ENCODE measurements at regions not wholly inside any gene's neighbourhood (a gene's known extent, or its start where the extent isn't known, plus 50 kb on each side); places are given as distances from the start of the nearest gene placed in this dataset.
"Not testable (repeated sequence)": the region's sequence is repeated elsewhere in the genome, so short reads cannot be mapped to it uniquely, and the experiment has no call there.

- no peak for FAIRE-seq
Observed at GRCh38 chr6:134632024-134632423, 314.1 kb upstream of the SGK1 start.

- no peak for FAIRE-seq
Observed at GRCh38 chr6:134631398-134631924, 313.5 kb upstream of the SGK1 start.

GRCh38 chr6:134630508-134631121 lies 312.7 kb upstream of the SGK1 start:
- FAIRE-seq: no peak

- no peak for FAIRE-seq
Observed at GRCh38 chr6:134628154-134628553, 310.2 kb upstream of the SGK1 start.

- FAIRE-seq: no peak
Observed at GRCh38 chr6:134627707-134628106, 309.8 kb upstream of the SGK1 start.

- FAIRE-seq: no peak
Observed at GRCh38 chr6:134626589-134626988, 308.7 kb upstream of the SGK1 start.

- FAIRE-seq: no peak
Observed at GRCh38 chr6:134626086-134626485, 308.2 kb upstream of the SGK1 start.

- no peak for FAIRE-seq
Observed at GRCh38 chr6:134624781-134625180, 306.9 kb upstream of the SGK1 start.

GRCh38 chr6:134623401-134623800 lies 305.5 kb upstream of the SGK1 start:
- FAIRE-seq: no peak

- FAIRE-seq: no peak
Observed at GRCh38 chr6:134622382-134623173, 304.7 kb upstream of the SGK1 start.

- FAIRE-seq: no peak
Observed at GRCh38 chr6:134621858-134622257, 303.9 kb upstream of the SGK1 start.

GRCh38 chr6:134619789-134620188 lies 301.9 kb upstream of the SGK1 start:
- FAIRE-seq: no peak

- FAIRE-seq: no peak
Observed at GRCh38 chr6:134619077-134619476, 301.2 kb upstream of the SGK1 start.

GRCh38 chr6:134614606-134615485 lies 296.9 kb upstream of the SGK1 start:
- no peak for FAIRE-seq

- FAIRE-seq: not testable (repeated sequence)
Observed at GRCh38 chr6:134612128-134612527, 294.2 kb upstream of the SGK1 start.

- no peak for FAIRE-seq
Observed at GRCh38 chr6:134610411-134610810, 292.5 kb upstream of the SGK1 start.

- no peak for FAIRE-seq
Observed at GRCh38 chr6:134609716-134610261, 291.9 kb upstream of the SGK1 start.

- FAIRE-seq: no peak
Observed at GRCh38 chr6:134607411-134607810, 289.5 kb upstream of the SGK1 start.

- FAIRE-seq: no peak
Observed at GRCh38 chr6:134605034-134605433, 287.1 kb upstream of the SGK1 start.

- no peak for FAIRE-seq
Observed at GRCh38 chr6:134604014-134604676, 286.2 kb upstream of the SGK1 start.

GRCh38 chr6:134603561-134603960 lies 285.6 kb upstream of the SGK1 start:
- FAIRE-seq: no peak

GRCh38 chr6:134602123-134602522 lies 284.2 kb upstream of the SGK1 start:
- no peak for FAIRE-seq
